ENCODE measurements at regions not wholly inside any gene's neighbourhood (a gene's known extent, or its start where the extent isn't known, plus 50 kb on each side); places are given as distances from the start of the nearest gene placed in this dataset.

DNA sequence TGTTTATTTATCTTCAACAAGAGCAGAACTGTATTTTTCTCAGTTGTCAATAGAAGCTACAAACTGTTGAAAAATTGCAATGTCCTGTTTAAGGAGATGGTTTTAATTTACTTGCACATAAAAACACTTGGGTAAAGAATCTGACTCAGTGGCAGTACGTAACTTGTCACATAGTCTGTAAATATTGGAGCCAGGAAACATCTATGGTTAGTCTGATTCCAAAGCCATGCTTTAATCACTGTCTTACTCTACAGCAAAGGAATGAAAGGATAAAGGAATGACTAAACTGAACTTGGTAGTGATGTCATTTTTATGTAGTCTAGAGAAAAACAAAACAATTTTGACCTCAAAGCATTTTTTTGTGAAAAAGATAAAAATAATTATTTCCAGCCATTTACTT lies 537.2 kb downstream of the STIM2 start:
- TF ChIP-seq, protein P1, sequence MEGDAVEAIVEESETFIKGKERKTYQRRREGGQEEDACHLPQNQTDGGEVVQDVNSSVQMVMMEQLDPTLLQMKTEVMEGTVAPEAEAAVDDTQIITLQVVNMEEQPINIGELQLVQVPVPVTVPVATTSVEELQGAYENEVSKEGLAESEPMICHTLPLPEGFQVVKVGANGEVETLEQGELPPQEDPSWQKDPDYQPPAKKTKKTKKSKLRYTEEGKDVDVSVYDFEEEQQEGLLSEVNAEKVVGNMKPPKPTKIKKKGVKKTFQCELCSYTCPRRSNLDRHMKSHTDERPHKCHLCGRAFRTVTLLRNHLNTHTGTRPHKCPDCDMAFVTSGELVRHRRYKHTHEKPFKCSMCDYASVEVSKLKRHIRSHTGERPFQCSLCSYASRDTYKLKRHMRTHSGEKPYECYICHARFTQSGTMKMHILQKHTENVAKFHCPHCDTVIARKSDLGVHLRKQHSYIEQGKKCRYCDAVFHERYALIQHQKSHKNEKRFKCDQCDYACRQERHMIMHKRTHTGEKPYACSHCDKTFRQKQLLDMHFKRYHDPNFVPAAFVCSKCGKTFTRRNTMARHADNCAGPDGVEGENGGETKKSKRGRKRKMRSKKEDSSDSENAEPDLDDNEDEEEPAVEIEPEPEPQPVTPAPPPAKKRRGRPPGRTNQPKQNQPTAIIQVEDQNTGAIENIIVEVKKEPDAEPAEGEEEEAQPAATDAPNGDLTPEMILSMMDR (IDR thresholded peaks at IDR 0.05; ENCODE audit: insufficient read depth, missing control alignments): no peak
- DNase-seq (ENCODE audit: insufficient read length, low spot score) (no peak), FAIRE-seq (no peak)

DNA sequence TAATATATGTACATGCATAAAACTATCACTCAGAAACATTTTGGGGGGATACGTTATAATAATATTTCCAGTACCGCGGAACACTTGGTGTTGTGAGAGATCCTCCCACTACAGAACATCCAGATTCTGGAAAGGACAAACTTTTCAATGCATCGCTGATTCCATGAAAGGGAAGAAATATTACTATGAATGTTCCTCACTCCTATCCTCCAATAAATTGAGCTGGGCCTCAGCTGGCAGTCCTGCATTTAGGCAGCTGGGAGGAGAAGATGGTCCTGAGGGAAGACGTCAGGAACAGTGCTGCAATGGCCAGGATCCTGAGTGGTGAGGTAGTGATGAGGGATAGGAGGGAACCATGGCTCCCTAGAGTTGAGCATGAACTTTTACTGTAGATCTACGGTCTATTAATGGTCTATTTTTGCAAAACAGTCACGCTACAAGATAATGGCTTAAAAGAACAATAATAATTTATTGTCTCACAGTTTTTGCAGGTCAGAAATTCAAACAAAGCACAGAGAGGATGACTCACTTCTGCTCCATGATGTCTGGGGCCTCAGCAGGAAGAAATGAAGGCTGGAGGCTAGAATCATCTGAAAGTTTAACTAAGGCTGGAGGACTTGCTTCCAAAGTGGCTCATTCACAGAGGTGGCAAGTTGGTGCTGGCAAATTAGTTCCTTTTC lies 538.1 kb downstream of the STIM2 start:
- DNase-seq (ENCODE audit: insufficient read length, low spot score): no peak
- no peak for FAIRE-seq
- TF ChIP-seq, protein P1 (IDR thresholded peaks at IDR 0.05; ENCODE audit: insufficient read depth, missing control alignments): no peak

DNA sequence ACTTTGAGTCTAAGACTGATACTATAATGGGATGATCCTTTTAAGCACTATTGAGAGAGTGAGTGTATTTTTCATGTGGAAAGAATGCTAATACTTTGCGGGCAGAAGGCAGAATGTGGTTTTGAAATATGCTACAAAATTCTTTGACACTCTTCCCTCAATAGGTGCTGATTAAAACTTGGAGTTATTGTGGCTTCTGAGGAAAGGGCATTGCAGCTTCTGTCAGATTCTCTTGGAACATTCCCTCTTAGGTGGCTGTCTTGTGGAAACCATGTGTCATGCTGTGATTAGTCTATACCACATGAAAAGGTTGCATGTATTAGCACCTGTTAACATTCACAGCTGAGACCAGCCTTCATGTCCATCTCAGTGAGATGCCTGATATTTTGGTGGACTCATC lies 547.0 kb downstream of the STIM2 start:
- FAIRE-seq: no peak
- TF ChIP-seq, protein P1 (IDR thresholded peaks at IDR 0.05; ENCODE audit: insufficient read depth, missing control alignments): no peak

DNA sequence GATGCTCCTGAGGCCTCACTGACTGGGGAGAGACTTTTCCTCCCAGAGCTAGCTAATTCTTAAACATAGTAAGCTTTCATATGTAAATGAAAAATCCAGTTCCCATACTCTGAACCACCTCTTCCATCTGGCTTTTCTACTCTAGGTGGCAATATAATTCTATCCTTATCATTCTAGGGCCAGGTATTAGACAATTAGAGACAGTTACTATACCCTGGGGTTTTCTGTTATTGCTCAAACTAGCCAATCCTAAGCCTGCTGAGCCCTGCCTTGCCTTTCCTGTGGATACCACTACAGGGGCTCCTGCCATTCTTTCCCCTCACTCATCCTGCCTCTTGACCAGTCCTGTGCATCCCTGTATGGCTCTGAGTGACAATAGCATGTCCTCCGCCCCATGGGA lies 552.0 kb downstream of the STIM2 start:
- TF ChIP-seq, protein P1 (IDR thresholded peaks at IDR 0.05; ENCODE audit: insufficient read depth, missing control alignments): no peak
- DNase-seq (ENCODE audit: insufficient read length, low spot score) (no peak), FAIRE-seq (no peak)

More for the DNA sequence above, 547.0 kb downstream of the STIM2 start:
- no peak for DNase-seq (ENCODE audit: insufficient read length, low spot score)

DNA sequence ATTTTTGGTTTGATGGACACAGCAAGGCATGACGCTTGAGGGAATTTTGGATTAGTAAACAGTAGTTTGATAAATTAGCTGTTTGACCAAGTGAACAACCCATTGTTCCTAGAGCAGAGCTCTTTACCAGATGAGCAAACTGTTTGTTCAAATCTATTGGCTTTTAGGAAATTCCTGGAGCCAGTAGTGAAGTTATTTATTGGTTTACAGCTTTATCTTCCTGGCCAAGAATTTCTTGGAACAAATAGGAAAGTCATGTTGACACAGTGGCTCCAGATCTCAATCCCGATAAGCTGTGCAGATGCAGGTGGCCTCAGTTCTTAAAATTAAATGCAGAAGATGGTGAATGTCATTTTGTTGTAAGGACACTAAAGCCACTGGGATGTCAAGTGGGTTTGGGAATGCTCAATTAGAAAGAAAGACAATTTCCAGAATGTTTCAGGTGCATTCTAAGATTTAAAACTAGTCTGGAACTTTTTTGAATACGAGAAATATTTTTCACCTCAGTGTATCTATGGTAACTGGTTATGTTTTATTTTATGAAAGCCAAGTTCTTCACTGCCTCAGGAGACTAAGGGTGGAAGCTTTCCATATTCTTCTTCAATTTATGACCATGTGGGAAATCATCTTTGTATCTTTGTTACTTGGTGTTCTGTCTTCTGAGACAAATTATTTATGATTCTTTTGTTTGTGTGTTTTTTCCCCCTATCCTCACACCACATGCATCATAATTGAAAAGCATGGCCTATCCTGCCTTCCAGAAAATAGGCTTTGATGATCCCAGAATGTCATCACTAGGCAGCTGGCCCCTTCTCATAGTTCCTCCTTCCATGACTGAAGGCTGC lies 554.5 kb downstream of the STIM2 start:
- TF ChIP-seq, protein P1 (IDR thresholded peaks at IDR 0.05; ENCODE audit: insufficient read depth, missing control alignments): no peak
- FAIRE-seq: no peak
- DNase-seq (ENCODE audit: insufficient read length, low spot score): no peak

DNA sequence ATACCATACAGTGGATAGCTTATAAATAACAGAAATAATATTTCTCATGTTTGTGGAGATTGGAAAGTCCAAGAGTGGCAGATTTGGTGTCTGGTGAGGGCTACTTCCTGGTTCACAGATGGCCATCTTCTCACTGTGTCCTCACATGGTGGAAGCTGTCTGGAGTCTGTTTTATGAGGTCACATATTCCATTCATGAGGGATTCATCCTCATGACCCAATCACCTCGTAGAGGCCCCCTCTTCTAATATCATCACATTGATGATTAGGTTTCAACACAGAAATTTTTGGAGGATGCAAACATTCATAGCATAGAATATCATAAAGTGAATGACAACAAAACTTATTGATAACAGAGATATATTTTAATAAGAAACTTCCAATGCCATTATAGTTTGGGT lies 568.0 kb downstream of the STIM2 start:
- TF ChIP-seq, protein P1 (IDR thresholded peaks at IDR 0.05; ENCODE audit: insufficient read depth, missing control alignments): no peak
- FAIRE-seq: no peak
- DNase-seq (ENCODE audit: insufficient read length, low spot score): no peak
